ENCODE measurements at regions not wholly inside any gene's neighbourhood (a gene's known extent, or its start where the extent isn't known, plus 50 kb on each side); places are given as distances from the start of the nearest gene placed in this dataset.

GRCh38 chr5:63306909-63307308 is 655.3 kb downstream of the HTR1A start (continued):
- TF ChIP-seq SRF (IDR thresholded peaks at IDR 0.05; ENCODE audit: low read depth, low read length), result no peak
- no peak for TF ChIP-seq BRCA1 (IDR thresholded peaks at IDR 0.05; ENCODE audit: low read depth, low read length)
- TF ChIP-seq SUZ12 (IDR thresholded peaks at IDR 0.05; ENCODE audit: low read length), result no peak
- TF ChIP-seq JUN (IDR thresholded peaks at IDR 0.05; ENCODE audit: low read depth, low read length), result no peak
- no peak for TF ChIP-seq RNF2 (IDR thresholded peaks at IDR 0.05; ENCODE audit: borderline replicate concordance, low read depth, low read length, missing control alignments, poor library complexity, severe bottlenecking)

Data from H1 (cell line).